ENCODE measurements at regions not wholly inside any gene's neighbourhood (a gene's known extent, or its start where the extent isn't known, plus 50 kb on each side); places are given as distances from the start of the nearest gene placed in this dataset.

DNA sequence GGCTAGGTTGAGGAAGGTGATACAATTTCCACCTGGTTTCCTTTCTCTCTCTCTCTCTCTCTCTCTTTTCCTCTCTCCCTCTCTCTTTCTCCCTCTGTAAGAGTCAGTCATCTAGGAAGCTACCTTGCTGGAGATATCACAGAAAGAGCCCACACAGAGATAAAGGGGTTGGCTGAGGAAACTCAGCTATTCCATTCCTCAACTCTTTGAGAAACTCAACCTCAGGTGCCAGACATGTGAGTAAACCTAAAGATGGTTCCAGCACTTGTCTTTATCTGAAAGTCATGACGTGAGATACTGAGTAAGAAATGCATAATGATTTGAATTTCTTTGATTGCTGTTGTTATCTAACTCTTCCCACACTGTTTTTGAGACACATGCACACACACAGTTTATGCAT is 564.0 kb downstream of the SPOCK3 start:
- TF ChIP-seq, protein P1, sequence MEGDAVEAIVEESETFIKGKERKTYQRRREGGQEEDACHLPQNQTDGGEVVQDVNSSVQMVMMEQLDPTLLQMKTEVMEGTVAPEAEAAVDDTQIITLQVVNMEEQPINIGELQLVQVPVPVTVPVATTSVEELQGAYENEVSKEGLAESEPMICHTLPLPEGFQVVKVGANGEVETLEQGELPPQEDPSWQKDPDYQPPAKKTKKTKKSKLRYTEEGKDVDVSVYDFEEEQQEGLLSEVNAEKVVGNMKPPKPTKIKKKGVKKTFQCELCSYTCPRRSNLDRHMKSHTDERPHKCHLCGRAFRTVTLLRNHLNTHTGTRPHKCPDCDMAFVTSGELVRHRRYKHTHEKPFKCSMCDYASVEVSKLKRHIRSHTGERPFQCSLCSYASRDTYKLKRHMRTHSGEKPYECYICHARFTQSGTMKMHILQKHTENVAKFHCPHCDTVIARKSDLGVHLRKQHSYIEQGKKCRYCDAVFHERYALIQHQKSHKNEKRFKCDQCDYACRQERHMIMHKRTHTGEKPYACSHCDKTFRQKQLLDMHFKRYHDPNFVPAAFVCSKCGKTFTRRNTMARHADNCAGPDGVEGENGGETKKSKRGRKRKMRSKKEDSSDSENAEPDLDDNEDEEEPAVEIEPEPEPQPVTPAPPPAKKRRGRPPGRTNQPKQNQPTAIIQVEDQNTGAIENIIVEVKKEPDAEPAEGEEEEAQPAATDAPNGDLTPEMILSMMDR (IDR thresholded peaks at IDR 0.05; ENCODE audit: low read depth, low read length, missing input control): no peak
- no peak for TF ChIP-seq JUND (IDR thresholded peaks at IDR 0.05)
- no peak for TF ChIP-seq RAD21 (IDR thresholded peaks at IDR 0.05)
- no peak for TF ChIP-seq EGR1 (IDR thresholded peaks at IDR 0.05; ENCODE audit: low read depth in 2 of 2)
- TF ChIP-seq, protein P2, sequence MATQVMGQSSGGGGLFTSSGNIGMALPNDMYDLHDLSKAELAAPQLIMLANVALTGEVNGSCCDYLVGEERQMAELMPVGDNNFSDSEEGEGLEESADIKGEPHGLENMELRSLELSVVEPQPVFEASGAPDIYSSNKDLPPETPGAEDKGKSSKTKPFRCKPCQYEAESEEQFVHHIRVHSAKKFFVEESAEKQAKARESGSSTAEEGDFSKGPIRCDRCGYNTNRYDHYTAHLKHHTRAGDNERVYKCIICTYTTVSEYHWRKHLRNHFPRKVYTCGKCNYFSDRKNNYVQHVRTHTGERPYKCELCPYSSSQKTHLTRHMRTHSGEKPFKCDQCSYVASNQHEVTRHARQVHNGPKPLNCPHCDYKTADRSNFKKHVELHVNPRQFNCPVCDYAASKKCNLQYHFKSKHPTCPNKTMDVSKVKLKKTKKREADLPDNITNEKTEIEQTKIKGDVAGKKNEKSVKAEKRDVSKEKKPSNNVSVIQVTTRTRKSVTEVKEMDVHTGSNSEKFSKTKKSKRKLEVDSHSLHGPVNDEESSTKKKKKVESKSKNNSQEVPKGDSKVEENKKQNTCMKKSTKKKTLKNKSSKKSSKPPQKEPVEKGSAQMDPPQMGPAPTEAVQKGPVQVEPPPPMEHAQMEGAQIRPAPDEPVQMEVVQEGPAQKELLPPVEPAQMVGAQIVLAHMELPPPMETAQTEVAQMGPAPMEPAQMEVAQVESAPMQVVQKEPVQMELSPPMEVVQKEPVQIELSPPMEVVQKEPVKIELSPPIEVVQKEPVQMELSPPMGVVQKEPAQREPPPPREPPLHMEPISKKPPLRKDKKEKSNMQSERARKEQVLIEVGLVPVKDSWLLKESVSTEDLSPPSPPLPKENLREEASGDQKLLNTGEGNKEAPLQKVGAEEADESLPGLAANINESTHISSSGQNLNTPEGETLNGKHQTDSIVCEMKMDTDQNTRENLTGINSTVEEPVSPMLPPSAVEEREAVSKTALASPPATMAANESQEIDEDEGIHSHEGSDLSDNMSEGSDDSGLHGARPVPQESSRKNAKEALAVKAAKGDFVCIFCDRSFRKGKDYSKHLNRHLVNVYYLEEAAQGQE (IDR thresholded peaks at IDR 0.05): no peak
- no peak for TF ChIP-seq GABPA (IDR thresholded peaks at IDR 0.05 in 1 of 2, conservative IDR thresholded peaks at IDR 0.05 in 1 of 2)
- TF ChIP-seq, protein P3, sequence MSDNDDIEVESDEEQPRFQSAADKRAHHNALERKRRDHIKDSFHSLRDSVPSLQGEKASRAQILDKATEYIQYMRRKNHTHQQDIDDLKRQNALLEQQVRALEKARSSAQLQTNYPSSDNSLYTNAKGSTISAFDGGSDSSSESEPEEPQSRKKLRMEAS (IDR thresholded peaks at IDR 0.05): no peak
- TF ChIP-seq SP1 (IDR thresholded peaks at IDR 0.05): no peak
- TF ChIP-seq, protein P4, sequence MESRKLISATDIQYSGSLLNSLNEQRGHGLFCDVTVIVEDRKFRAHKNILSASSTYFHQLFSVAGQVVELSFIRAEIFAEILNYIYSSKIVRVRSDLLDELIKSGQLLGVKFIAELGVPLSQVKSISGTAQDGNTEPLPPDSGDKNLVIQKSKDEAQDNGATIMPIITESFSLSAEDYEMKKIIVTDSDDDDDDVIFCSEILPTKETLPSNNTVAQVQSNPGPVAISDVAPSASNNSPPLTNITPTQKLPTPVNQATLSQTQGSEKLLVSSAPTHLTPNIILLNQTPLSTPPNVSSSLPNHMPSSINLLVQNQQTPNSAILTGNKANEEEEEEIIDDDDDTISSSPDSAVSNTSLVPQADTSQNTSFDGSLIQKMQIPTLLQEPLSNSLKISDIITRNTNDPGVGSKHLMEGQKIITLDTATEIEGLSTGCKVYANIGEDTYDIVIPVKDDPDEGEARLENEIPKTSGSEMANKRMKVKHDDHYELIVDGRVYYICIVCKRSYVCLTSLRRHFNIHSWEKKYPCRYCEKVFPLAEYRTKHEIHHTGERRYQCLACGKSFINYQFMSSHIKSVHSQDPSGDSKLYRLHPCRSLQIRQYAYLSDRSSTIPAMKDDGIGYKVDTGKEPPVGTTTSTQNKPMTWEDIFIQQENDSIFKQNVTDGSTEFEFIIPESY (IDR thresholded peaks at IDR 0.05): no peak
- TF ChIP-seq FOXA2 (IDR thresholded peaks at IDR 0.05): no peak
- no peak for TF ChIP-seq YY1 (IDR thresholded peaks at IDR 0.05)
- no peak for TF ChIP-seq FOXA1 (IDR thresholded peaks at IDR 0.05)
- TF ChIP-seq, protein P5, sequence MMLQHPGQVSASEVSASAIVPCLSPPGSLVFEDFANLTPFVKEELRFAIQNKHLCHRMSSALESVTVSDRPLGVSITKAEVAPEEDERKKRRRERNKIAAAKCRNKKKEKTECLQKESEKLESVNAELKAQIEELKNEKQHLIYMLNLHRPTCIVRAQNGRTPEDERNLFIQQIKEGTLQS (IDR thresholded peaks at IDR 0.05): no peak

Data from liver (tissue), 3 donors.